HuH-7.5 (cell line): ENCODE measurements at regions not wholly inside any gene's neighbourhood (a gene's known extent, or its start where the extent isn't known, plus 50 kb on each side); places are given as distances from the start of the nearest gene placed in this dataset.
"Not testable (repeated sequence)": the region's sequence is repeated elsewhere in the genome, so short reads cannot be mapped to it uniquely, and the experiment has no call there.

Source experiments
- DNase-seq: peaks from one replicate; pipeline ENCODE4 v3.0.0; 2011; ENCODE audit warnings: low spot score

DNA sequence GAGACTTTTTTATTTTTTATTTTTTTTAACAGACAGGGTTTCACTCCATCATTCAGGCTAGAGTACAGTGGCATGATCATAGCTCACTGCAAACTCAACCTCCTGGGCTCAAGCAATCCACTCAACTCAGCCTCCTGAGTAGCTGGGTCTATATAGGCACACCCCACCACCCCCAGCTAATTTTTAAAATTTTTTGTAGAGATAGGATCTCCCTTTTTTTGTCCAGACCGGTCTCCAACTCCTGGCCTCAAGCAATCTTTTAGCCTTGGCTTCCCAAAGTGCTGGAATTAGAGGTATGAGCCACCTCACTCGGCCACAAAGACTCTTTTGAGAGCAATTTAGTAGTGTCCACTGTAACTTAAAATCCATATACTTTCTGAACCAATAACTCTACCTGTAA is 103.3 kb upstream of the DST start:
- no peak for DNase-seq

DNA sequence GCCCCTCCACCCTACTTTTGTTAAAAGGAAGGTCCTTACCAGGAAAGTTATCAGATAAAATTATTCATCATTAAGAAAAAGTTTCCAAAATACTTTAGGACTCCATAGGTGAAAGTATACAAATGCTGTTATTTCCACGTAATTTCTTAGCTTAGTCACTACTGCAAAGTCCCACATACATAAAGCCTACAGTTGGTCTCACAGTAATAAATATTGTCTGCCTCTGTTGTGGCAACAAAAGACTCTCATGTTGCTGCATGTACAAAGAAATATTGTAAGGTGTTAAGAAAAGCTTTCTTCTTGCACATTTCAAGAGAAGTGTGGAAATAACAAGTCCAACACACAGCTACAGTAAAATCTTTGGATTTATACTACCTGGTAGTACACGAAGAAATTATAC is 102.4 kb upstream of the DST start:
- no peak for DNase-seq

DNA sequence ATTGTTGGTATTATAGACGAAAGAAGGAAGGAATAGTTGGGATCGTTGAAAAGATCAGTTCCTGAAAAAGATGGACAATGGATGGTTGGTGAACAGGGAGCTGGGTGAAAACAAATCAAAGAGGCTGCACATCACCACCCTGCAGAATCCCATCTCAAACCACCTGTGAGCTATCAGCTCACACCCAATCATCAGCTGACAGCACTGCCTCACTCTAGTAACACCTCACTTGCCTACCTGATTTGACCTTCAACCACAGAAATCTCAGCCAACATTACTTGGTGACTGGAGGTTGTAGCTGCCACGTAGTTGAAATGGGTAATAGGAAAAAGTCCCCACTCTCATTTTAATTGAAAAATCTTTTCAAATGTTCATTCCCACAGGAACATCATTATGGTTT is 101.8 kb upstream of the DST start:
- DNase-seq = no peak

DNA sequence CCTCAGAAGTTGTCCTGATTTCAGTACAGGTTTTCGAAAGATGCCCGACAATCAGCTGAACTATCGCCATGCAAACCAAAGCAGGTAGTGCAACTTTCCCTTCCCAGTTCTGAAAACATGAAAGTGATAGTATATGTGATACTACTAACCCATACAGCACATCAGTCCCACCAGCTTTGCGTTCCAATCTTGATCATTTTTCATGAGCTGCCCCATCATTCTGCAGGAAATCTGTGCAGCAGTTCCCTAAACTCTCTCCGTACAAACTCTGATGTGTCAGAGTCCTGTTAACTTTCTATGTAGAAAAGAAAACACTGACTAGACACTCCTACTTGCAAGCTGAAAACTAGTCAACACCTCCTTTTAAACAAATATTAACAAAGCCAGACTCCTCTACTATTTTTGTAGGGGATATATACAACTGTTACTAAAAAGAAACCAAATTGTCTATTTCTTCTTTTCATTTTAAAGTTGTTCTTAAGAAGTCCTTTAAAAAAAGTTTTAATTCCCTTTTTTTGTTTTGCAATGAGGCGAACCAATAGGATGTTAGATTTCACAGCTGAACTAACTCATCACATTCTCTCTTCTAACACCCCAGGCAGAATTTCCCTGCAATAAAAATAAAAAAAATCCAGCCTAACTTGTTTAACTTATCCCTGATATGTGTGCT is 99.6 kb upstream of the DST start:
- no peak for DNase-seq

DNA sequence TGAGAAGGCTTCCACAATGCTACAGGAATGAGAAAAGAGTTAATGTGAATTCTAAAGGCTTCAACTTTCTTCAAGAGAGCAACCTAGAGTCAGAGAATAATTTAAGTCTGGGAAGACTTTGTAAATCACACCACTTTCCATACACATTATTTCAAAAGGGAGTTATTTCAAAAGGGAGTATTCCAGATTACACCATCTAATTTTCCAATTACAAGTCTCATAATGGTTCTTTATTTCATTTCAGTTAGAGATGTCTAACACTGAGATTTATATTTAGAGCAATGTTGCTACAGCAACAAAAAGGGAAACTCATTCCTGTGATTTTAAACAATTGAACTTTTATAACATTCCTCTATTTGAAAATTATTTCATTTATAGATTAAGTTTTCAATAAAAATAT is 98.8 kb upstream of the DST start:
- DNase-seq = no peak

DNA sequence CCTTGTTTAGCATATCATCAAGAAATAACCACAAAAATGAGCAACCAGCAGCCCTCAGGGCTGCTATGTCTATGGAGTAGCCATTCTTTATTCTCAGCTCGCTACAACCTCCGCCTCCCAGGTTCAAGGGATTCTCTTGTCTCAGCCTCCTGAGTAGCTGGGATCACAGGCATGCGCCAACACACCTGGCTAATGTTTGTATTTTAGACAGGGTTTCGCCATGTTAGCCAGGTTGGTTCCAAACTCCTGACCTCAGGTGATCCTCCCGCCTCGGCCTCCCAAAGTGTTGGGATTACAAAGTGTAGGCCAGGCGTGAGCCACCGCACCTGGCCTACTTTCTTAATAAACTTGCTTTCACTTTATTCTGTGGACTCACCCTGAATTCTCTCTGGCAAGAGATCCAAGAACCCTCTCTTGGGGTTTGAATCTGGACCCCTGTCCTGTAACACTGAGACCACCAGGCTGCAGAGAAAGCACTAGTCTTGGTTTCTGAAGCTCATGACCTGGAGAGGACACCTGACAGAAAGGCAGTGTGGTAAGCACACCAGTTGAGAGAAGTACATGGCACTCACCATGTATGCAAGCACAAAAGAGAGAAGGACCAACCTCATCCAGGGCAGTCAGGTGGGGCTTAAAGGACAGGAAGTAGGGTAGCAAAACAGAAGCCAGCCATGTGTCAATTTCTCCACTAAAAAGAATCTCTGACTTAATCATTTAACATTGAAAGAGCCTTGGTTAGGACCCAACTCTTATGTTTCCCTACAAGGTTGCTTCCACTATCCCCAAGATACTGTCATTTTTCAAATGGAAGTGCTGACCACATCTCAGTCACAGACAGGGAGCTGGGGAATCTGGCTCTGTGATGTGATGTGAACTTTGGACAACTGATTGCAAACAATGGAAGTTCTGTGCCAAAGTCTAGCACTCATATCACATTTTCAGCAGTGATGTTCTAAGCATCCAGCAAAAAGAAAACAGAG is 97.4 kb upstream of the DST start:
- no peak for DNase-seq

DNA sequence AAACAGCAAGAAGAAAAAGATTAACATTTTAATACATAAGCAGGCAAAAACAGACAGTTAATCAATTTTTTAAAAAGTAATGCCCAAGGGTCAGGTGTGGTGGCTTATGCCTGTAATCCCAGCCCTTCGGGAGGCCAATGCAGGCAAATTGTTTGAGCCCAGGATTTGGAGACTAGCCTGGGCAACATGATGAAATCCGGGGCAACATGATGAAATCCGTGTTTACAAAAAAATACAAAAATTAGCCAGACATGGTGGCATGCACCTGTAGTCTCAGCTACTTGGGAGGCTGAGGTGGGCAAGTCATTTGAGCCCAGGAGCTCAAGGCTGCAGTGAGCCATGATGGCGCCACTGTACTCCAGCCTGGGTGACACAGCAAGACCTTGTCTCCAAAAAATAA is 94.1 kb upstream of the DST start:
- DNase-seq = no peak

DNA sequence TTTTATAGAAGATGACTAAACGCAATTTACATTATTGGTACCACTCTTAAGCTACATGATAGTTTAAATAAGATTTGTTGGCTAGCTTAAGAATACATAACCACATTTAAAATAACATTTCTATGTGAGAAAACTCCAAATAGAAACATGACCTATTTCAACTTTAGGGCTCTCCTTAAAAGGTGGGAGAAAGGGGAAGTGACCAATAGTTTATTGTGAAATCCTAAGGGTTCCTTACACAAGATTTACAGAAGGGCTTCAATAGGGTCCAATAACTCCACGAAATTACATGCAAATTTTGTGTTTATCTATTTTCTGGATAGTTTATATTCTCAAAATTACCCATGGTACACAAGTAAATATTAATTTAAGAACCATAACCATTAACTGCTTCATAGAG is 91.6 kb upstream of the DST start:
- DNase-seq = no peak

DNA sequence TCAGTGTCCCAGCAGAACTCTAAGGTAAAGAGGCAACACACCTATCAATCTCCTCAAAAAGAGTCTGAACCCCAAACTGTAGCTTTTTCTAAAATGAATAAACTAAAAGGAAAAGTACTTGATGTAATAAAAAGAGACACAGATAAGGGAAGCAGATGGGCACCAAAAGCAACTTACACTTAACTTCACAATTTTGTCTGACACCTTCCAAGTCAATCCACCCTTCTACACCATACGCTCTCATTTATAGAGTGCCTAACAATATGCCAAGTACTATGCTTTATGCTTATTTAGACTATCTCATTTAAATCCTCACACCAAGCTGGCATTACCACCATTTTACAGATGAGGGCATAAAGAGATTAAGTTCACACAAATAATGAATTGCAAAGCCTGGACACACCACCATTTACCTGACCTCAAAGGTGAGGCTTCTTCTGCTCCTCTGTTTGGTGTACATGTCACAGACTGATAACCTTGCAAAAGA is 90.6 kb upstream of the DST start:
- DNase-seq = no peak

DNA sequence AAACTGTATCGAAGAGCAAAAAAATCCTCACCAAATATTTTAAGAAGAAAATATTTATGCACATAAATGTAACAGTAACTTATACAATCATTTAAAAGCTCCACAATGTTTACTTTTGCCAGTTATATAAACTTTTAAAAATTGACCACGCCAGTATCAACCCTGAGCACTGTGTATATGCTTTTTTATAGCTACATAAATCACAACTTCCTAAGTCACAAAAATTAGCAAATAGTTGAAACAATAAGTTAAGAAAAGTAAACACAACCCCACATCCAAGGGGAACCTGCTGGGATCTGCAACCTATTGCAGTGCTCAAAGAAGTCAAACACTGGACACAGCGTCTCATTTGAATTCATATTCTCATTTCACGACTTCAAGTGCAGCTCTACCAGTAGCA is 89.8 kb upstream of the DST start:
- DNase-seq = no peak

DNA sequence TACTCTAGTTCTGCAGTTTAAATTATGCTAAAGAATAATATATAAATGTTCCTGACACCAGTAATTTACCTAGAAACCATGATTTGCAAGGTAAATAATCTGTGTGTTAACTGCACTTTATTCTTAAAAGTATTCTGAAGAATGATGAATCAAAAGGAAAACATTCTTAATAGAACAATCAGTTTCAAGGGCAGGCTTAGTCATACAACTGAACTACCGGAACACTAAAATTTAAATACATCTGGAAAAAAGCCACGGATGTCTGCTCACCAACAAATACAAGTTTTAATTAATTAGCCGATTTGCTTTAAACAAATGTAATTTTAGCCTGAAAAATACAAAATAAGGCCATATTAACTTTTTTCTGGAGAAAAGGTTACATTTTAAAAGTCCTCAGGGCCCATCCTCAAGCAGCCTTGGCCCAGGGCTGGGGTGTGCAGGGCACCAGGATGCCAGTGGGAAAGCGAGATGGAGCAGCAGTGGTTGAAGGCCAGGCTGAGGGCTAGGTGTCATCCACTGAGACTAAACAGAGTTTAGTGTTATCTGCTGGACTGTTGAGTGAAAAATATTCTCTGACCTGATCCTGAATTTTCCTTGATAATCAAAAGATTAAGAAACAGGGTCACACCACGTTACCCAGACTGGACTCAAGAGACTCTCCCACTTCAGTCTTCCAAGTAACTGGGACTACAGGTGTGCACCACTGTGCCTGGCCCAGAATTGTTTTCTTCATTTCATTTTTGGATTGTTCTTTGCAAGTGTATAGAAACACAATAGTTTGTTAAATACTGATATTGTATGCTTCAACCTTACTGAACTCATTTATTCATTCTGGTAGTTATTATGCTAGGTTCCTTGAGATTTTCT is 88.2 kb upstream of the DST start:
- DNase-seq = no peak

DNA sequence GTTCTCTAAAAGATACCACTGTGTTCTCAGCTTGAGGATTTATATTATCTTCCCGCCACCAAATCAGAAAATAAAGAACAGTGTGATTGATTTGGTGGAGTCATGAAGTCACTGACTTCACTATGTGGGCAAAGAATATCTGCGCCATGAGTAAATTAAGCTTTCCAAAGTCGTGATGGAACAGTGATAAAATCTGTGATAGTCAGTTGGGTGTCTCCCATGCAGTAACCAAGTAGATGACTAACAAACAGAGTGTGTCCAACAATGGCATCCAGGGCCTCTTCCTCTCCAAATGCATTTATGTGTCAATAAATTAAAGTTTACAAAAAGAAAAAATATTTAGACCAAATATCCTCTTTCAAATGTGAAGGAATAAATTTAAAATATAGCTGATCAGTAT is 87.0 kb upstream of the DST start:
- DNase-seq = no peak

DNA sequence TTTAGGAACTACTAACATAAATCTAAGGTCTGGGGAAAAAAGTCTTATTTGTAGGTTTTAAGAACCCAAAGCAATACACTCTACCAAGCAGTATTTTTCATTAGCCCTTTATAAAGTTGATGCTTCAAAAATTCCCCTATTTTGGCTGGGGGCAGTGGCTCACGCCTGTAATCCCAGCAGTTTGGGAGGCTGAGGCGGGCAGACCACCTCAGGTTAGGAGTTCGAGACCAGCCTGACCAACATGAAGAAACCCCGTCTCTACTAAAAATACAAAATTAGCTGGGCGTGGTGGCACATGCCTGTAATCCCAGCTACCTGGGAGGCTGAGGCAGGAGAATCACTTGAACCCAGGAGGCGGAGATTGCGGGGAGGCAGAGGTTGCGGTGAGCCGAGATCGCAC is 86.5 kb upstream of the DST start:
- DNase-seq = not testable (repeated sequence)

DNA sequence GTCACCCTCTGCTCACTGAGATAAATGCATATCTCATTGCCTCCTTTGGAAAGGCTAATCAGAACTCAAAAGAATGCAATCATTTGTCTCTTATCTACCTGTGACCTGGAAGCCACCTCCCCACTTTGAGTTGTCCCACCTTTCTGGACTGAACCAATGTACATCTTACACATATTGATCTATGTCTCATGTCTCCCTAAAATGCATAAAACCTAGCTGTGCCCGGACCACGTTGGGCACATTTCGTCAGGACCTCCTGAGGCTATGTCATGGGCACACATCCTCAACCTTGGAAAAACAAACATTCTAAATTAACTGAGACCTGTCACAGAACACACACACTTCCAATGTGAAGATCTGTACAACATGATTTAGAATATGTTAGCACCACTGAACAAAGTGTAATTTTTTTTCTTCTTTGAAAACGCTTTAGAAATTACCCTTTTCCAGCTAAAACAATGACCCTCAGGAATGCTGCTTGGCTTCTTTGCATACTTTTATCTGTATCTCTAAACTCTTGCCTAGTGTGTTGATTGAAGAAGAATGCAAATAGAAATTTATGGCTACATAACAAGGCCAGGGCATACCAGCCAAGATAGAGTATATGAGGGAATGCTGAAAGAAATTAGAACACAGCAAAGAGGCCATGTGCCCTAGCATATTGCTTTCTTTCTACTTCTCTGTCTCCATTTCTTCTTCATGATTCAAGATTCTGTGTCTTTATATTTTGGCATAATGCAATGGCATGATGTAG is 84.6 kb upstream of the DST start:
- DNase-seq = no peak

DNA sequence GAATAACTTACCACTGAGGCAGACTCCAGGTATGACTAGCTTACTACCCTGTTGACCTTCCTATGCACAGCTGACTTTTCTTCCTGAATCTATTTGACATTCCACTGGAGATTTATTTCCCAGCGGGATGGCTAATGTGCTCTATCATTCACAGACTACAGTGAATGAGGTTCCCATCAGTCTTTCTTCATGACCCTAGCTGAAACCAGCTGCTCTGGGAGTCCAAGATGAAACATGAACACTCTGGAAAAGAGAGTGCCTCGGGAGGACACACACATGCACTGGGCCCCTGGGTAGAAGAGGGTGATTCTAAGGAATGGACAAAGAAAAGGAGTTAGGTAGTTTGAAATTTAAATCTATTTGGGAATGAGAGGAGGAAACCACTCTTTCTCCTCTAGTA is 82.6 kb upstream of the DST start:
- no peak for DNase-seq

DNA sequence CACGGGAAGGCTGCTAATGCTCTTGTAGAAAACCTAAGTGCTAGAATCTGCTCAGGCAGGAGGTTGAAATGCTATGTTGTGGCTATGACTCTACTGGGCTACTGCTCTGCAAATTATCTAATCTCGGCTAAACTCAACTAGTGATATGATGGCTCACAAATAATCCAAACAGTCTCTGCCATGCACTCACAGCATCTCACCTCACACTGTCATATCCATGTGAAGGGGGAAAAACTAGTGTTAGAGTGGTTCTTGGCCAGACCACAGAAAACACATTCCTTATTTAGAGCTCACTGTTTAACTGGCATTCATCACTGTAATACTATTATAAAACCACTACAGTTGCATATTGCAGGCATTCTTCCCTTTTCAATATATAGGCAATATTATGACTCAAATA is 81.8 kb upstream of the DST start:
- no peak for DNase-seq

DNA sequence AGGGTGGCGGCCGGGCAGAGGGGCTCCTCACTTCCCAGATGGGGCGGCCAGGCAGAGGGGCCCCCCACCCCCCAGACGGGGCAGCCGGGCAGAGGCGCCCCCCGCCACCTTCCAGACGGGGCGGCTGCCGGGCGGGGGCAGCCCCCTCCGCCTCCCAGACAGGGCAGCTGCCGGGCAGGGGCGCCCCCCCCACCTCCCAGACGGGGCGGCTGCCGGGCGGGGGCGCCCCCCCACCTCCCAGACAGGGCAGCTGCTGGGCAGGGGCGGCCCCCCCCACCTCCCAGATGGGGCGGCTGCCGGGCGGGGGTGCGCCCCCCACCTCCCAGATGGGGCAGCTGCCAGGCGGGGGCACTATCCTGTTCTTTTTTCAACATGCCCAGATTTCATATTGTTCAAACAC is 78.2 kb upstream of the DST start:
- DNase-seq = no peak

DNA sequence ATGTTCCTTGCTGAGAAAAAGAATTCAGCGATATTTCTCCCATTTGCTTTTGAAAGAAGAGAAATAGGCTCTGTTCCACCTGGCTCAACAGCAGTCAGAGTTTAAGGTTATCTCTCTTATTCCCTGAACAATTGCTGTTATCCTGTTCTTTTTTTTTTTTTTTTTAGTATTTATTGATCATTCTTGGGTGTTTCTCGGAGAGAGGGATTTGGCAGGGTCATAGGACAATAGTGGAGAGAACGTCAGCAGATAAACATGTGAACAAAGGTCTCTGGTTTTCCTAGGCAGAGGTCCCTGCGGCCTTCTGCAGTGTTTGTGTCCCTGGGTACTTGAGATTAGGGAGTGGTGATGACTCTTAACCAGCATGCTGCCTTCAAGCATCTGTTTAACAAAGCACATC is 77.5 kb upstream of the DST start:
- DNase-seq = not testable (repeated sequence)

DNA sequence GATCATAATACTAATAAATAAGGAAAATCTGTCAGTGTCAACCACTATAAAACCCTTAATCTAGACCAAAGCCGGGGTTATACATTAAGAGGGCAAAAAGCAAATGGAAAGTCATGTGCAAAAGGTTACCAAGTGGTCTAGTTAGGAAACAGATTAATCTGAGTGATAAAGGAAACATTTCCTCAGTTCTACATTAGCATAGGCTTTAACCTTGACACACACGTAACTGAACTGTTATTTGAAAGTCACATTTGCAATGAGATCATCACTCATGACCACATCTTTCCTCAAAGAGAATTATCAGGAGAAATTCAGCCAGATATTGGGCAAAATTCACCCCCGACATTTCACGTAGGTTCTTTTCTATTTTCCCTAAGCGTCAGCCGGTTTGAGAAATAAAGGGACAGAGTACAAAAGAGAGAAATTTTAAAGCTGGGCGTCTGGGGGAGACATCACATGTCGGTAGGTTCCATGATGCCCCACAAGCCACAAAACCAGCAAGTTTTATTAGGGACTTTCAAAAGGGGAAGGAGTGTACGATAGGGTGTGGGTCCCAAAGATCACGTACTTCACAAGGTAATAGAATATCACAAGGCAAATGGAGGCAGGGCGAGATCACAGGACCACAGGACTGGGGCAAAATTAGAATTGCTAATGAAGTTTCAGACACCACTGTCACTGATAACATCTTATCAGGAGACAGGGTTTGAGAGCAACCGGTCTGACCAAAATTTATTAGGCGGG is 76.8 kb upstream of the DST start:
- DNase-seq = not testable (repeated sequence)

DNA sequence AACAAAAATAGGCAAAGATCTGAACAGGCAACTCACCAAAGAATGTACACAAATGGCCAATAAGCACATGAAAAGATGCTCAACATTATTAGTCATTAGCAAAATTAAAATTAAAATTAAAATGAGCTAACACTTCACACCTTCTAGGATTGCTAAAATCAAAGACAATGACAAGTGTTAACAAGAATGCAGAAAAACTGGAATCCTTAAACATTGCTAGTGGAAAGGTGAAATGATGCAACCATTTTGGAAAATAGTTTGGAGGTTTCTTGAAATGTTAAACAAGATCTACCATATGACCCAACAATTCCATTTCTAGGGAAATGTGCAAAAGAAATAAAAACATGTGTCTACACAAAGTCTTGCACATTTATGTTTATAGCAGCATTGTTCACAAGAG is 75.5 kb upstream of the DST start:
- DNase-seq = no peak

DNA sequence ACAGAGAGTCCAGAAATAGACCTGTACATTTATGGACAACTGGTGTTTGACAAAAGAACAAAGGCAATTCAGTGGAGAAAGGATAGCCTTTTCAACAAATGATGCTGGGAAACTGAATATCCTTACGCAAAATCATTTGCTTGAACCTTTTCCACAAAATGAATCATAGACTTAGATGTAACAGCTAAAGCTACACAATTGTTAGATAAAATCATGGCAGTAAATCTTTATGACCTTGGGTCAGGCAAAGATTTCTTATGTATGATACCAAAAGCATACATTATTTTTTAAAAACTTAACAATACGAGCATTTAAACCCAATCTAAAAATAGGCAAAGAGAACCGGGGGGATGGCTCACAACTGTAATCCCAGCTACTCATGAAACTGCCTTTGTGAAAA is 73.5 kb upstream of the DST start:
- no peak for DNase-seq
